NCI-H2029 treated with DMSO at 0.1 percent for 48 hours (cell line): ENCODE measurements at regions not wholly inside any gene's neighbourhood (a gene's known extent, or its start where the extent isn't known, plus 50 kb on each side); places are given as distances from the start of the nearest gene placed in this dataset.
"Not testable (repeated sequence)": the region's sequence is repeated elsewhere in the genome, so short reads cannot be mapped to it uniquely, and the experiment has no call there.

Experiments
- DNase-seq: peaks from one replicate; lab custom pipeline; 2025; lab: John Stamatoyannopoulos, UW

- no peak for DNase-seq
Observed at GRCh38 chrX:13420545-13421183, 100.8 kb upstream of the ATXN3L start.

DNA sequence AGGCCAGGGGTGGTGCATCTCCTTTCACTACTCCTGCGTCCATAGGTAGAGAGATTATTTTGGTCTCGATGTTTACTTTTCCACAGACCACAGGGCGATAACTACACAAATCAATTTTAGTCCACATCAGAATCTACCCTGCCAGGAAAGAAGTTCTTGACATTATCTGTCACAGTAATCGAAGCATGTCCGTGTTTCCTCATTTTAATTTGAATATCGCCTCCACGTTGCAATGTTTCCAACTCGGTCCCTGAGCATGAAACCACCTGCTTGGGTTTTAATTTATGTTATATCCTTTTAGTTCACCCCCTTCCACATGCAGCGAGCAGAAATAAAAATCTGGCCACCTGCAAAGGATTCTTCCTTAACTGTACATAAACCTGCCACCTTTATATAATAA is 100.1 kb upstream of the ATXN3L start:
- no peak for DNase-seq

GRCh38 chrX:13419276-13419675 is 99.4 kb upstream of the ATXN3L start:
- no peak for DNase-seq

- DNase-seq: no peak
Observed at GRCh38 chrX:13418126-13419097, 98.6 kb upstream of the ATXN3L start.

DNA sequence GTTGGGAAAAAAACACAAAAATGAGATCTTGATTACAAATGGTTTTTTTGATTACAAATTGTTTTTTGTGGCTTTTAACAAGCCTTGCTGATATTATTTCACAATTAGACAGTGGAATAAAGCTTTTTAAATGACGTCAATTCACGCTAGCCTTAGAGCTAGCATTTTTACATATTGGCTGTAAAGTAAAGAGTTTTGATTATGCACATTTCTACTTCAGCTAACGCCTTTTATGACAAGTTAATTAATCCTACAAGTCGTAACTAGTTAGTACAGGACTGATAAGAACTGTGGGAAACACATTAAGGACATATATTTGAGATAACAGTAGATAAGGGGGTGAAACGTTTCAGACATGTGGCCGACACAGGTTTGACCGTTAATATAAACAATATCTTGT is 95.7 kb upstream of the ATXN3L start:
- no peak for DNase-seq

DNA sequence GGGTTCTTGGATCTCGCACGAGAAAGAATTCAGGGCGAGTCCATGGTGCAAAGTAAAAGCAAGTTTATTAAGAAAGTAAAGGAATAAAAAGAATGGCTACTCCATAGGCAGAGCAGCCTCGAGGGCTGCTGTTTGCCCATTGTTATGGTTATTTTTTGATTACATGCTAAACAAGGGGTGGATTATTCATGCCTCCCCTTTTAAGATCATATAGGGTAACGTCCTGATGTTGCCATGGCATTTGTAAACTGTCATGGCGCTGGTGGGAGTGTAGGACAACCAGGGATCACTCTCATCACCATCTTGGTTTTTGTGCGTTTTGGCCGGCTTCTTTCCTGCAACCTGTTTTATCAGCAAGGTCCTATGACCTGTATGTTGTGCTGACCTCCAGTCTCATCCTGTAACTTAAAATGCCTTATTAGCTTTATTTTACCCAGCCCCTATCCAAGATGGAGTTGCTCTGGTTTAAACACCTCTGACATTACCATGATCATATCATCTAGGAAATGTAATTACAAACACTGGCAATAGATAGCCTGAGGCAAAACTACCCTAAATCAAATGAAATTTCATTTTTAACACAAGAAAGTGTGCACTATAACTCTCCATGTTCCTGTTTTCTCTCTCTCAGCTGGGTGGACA is 94.3 kb upstream of the ATXN3L start:
- no peak for DNase-seq

DNA sequence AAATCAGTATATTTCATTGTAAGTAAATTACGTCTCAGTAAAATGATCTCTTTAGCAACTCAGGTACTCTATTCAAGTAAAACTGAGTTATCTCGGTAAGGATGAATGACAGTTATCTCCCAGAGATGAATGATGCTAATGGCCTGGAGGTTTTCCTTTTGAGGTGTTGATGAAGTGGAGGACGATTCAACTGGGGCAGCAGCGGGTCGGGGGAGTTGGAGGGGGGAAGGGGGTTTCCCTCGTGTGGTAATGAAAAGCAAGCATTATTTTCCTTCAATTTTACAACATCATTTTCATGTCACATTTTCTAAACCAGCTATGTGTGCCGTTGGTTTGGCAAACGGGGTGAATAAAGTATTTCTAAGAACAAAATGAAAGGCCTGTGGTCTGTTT is 92.4 kb upstream of the ATXN3L start:
- no peak for DNase-seq

DNA sequence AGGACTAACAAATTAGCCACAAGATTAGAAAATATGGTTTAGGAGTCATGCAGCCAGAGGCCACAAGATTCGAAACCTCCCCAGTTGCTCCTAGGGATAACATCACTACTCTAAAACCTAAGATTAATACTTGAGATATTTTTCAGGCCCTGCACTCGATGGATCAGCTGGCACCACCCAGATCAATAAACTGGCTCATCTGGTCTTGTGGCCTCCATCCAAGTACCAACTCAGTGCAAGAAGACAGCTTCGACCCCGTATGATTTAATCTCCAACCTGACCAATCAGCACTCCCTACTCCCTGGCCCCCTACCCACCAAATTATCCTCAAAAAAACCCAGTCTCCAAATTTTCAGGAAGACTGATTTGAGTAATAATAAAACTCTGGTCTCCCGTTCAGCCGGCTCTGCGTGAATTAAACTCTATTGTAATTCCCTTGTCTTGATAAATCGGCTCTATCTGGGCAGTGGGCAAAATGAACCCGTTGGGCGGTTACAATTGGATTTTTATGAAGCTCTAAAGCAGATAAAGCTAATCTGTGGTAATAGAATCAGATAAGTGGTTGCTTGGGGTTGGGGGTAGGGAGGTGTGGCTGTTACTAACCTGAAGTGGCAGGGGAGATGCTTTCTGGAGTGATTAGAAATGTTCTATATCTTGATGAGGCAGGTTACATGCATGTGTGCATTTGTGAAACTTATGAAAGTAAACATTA is 91.8 kb upstream of the ATXN3L start:
- no peak for DNase-seq

GRCh38 chrX:13408599-13408998 is 88.7 kb upstream of the ATXN3L start:
- DNase-seq: not testable (repeated sequence)

DNA sequence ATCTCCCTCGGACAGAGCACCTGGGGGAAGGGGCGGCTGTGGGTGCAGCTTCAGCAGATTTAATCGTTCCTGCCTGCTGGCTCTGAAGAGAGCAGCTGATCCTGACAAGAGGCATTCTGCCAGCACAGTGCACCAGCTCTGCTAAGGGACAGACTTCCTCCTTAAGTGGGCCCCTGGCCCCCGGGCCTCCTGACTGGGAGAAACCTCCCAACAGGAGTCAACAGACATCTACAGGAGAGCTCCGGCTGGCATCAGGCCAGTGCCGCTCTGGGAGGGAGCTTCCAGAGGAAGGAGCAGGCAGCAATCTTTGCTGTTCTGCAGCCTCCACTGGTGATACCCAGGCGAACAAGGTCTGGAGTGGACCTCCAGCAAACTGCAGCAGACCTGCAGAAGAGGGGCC is 84.9 kb upstream of the ATXN3L start:
- not testable (repeated sequence) for DNase-seq

DNA sequence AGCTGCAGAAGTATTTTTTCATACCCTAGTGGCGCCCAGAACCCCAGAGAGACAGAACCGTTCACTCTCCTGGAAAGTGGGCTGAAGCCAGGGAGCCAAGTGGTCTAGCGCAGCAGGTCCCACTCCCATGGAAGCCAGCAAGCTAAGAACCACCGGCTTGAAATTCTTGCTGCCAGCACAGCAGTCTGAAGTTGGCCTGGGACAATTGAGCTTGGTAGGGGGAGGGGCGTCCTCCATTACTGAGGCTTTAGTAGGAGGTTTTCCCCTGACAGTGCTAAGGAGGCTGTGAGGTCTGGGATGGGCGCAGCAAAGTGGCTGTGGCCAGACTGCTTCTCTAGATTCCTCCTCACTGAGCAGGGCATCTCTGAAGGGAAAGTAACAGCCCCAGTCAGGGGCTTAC is 84.5 kb upstream of the ATXN3L start:
- no peak for DNase-seq

- no peak for DNase-seq
Observed at GRCh38 chrX:13401724-13402123, 81.9 kb upstream of the ATXN3L start.

DNA sequence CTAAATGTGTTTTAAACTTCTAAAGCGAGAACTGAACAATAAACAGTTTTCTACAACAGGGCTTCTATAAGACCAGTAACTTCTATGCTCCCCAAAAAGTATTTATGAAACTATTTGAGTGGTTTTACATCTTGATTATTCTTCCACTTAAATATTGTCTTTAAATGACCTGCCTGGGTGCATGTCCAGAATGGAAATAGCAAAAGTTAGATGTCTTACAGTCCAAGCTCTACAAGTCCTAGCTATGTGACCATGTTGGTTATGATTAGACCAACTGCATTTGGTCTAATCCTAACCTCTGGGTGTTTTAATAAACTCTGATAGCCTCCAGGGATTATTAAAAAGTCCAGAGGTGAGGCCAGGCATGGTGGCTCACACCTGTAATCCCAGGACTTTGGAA is 79.0 kb upstream of the ATXN3L start:
- DNase-seq: no peak

- DNase-seq: no peak
Observed at GRCh38 chrX:13397878-13398818, 78.3 kb upstream of the ATXN3L start.

- DNase-seq: no peak
Observed at GRCh38 chrX:13396924-13397323, 77.1 kb upstream of the ATXN3L start.

DNA sequence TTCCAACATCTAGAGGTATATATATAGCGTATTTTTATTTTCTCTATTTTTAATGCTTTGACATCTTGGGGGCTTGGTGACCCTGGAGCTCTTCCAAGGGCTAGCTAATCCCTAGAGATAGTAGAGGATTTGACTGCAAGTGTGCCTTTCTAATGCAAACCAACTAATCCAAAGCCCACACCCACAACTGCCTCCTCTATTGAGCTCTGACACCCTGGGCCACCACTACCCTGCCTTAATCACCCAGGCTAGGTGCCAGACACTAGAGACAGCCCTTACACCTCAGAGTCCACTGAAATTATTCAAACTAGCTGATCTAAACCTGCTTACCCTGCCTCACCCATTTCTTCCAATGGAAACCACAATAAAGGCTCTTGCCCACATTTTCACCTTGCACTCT is 69.6 kb upstream of the ATXN3L start:
- DNase-seq: no peak

- no peak for DNase-seq
Observed at GRCh38 chrX:13387666-13388494, 68.0 kb upstream of the ATXN3L start.

DNA sequence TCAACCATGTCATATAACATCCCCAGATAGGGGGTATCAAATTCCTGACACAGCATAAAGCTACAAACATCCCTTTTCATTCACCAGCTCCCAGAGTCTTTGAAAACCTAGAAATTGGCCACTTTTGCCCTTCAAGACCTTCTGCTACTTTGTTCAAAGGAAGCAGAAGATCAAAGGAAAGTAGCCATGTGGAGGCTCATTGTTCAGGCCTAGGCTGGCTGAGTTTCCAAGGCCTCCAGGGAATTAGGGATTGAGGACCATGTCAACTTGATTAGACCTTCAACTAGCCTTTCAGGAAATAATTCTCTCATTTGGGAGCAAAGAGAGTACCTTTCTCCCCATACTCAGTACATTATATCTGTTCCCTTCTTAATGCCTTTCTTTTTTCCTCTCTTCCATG is 66.8 kb upstream of the ATXN3L start:
- no peak for DNase-seq

GRCh38 chrX:13386092-13386491 is 66.2 kb upstream of the ATXN3L start:
- DNase-seq: no peak

GRCh38 chrX:13383907-13384306 is 64.1 kb upstream of the ATXN3L start:
- no peak for DNase-seq
